PC-3 (cell line): ENCODE measurements at regions not wholly inside any gene's neighbourhood (a gene's known extent, or its start where the extent isn't known, plus 50 kb on each side); places are given as distances from the start of the nearest gene placed in this dataset.
"Not testable (repeated sequence)": the region's sequence is repeated elsewhere in the genome, so short reads cannot be mapped to it uniquely, and the experiment has no call there.

Source experiments
- EZH2phosphoT487 ChIP-seq: fragments of 300-600 bp; sonication (generic); IDR thresholded peaks from 2 replicates; pipeline ENCODE4 v1.6.1; 2018; ENCODE audit warnings: mild to moderate bottlenecking, antibody characterized with exemption, low read length, borderline replicate concordance
- TF ChIP-seq, protein P1 (sequence below): fragments of 300-600 bp; sonication (generic); conservative IDR thresholded peaks from 2 replicates; pipeline ENCODE4 v1.5.1; 2017; ENCODE audit warnings: antibody characterized with exemption, low read depth, mild to moderate bottlenecking, low read length

- TF ChIP-seq, protein P1, sequence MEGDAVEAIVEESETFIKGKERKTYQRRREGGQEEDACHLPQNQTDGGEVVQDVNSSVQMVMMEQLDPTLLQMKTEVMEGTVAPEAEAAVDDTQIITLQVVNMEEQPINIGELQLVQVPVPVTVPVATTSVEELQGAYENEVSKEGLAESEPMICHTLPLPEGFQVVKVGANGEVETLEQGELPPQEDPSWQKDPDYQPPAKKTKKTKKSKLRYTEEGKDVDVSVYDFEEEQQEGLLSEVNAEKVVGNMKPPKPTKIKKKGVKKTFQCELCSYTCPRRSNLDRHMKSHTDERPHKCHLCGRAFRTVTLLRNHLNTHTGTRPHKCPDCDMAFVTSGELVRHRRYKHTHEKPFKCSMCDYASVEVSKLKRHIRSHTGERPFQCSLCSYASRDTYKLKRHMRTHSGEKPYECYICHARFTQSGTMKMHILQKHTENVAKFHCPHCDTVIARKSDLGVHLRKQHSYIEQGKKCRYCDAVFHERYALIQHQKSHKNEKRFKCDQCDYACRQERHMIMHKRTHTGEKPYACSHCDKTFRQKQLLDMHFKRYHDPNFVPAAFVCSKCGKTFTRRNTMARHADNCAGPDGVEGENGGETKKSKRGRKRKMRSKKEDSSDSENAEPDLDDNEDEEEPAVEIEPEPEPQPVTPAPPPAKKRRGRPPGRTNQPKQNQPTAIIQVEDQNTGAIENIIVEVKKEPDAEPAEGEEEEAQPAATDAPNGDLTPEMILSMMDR, result not testable (repeated sequence)
- TF ChIP-seq EZH2phosphoT487, result not testable (repeated sequence)
These were observed 198.0 kb upstream of the ZNF469 start for GRCh38 chr16:88184566-88185355.
